OCI-LY7 (cell line): ENCODE measurements at regions not wholly inside any gene's neighbourhood (a gene's known extent, or its start where the extent isn't known, plus 50 kb on each side); places are given as distances from the start of the nearest gene placed in this dataset.

Source experiments
- BruUV-seq: library from RNA; stranded (reverse); fragments of 400-500 nt; replicated peaks from 2 replicates; lab custom pipeline; 2021; lab: Mats Ljungman, UMichigan
- CTCF ChIA-PET: fragments of 300-600 bp; sonication (Branson Sonifier 250); formaldehyde crosslinking; loops from one replicate; lab custom pipeline; 2022; ENCODE audit warnings: antibody characterized with exemption; ENCODE audit not compliant: unreplicated experiment; lab: Charles Lee
- POLR2A ChIA-PET: fragments of 300-600 bp; sonication (Branson Sonifier 250); formaldehyde crosslinking; loops from one replicate; lab custom pipeline; 2022; ENCODE audit warnings: antibody characterized with exemption; lab: Charles Lee
- DNase-seq: peaks from one replicate; pipeline ENCODE4 v3.0.0-alpha.2; 2015; ENCODE audit warnings: low spot score
- H2AFZ ChIP-seq: fragments of 200-600 bp; sonication (generic), shearing (Covaris generic); 2 replicates; pipeline ENCODE4 v1.6.1; 2014; ENCODE audit warnings: mild to moderate bottlenecking, antibody characterized with exemption, low read length, moderate library complexity
- H3K27ac ChIP-seq: fragments of 200-600 bp; sonication (generic); 2 replicates; pipeline ENCODE4 v1.5.1; 2014; ENCODE audit warnings: mixed run types, low read depth, mild to moderate bottlenecking, moderate library complexity, low read length, inconsistent platforms; ENCODE audit not compliant: poor library complexity, severe bottlenecking
- H3K36me3 ChIP-seq: fragments of 200-600 bp; sonication (generic); 2 replicates; pipeline ENCODE4 v1.6.1; 2014; ENCODE audit warnings: mild to moderate bottlenecking, antibody characterized with exemption, low read length, moderate library complexity, mixed read lengths; ENCODE audit not compliant: insufficient read depth
- H3K4me1 ChIP-seq: fragments of 200-600 bp; sonication (generic); 2 replicates; pipeline ENCODE4 v1.5.1; 2014; ENCODE audit warnings: mild to moderate bottlenecking, low read length; ENCODE audit not compliant: insufficient read depth, poor library complexity, severe bottlenecking
- H3K4me2 ChIP-seq: fragments of 200-600 bp; sonication (generic); 2 replicates; pipeline ENCODE4 v1.6.1; 2014; ENCODE audit warnings: mild to moderate bottlenecking, low read length
- H3K4me3 ChIP-seq: fragments of 200-600 bp; sonication (generic); 2 replicates; pipeline ENCODE4 v1.5.1; 2014; ENCODE audit warnings: mild to moderate bottlenecking, low read depth, low read length; ENCODE audit not compliant: poor library complexity, severe bottlenecking
- H3K79me2 ChIP-seq: fragments of 200-600 bp; sonication (generic); 2 replicates; pipeline ENCODE4 v1.6.1; 2016; ENCODE audit warnings: low read depth, mild to moderate bottlenecking, low read length, moderate library complexity, mixed read lengths; ENCODE audit not compliant: insufficient read depth
- H3K9me2 ChIP-seq: fragments of 200-600 bp; sonication (generic); 2 replicates; pipeline ENCODE4 v1.6.1; 2016; ENCODE audit warnings: mild to moderate bottlenecking, low read length, mixed read lengths; ENCODE audit not compliant: insufficient read depth
- H3K9me3 ChIP-seq: fragments of 200-600 bp; sonication (generic); 2 replicates; pipeline ENCODE4 v1.6.1; 2014; ENCODE audit warnings: mild to moderate bottlenecking, mixed run types, low read length, mixed read lengths
- H4K20me1 ChIP-seq: fragments of 200-600 bp; sonication (generic); 2 replicates; pipeline ENCODE4 v1.6.1; 2014; ENCODE audit warnings: mild to moderate bottlenecking, antibody characterized with exemption, low read length, moderate library complexity, mixed read lengths; ENCODE audit not compliant: insufficient read depth
- EZH2phosphoT487 ChIP-seq: fragments of 200-600 bp; sonication (generic); IDR thresholded peaks from 2 replicates; pipeline ENCODE4 v1.6.1; 2018; ENCODE audit warnings: low read depth, borderline replicate concordance, mild to moderate bottlenecking, mixed run types, antibody characterized with exemption, low read length, moderate library complexity, mixed read lengths
- intact Hi-C: fragments of 100-400 bp; cut with micrococcal nuclease; formaldehyde crosslinking; loops from one replicate; pipeline ENCODE4 v1.10.0; 2022; ENCODE audit not compliant: unreplicated experiment
- TF ChIP-seq, protein P1 (sequence below): fragments of 200-600 bp; sonication (generic); conservative IDR thresholded peaks from 2 replicates; pipeline ENCODE4 v1.5.1; 2014; ENCODE audit warnings: mild to moderate bottlenecking, antibody characterized with exemption, low read length, moderate library complexity, mixed read lengths

DNA sequence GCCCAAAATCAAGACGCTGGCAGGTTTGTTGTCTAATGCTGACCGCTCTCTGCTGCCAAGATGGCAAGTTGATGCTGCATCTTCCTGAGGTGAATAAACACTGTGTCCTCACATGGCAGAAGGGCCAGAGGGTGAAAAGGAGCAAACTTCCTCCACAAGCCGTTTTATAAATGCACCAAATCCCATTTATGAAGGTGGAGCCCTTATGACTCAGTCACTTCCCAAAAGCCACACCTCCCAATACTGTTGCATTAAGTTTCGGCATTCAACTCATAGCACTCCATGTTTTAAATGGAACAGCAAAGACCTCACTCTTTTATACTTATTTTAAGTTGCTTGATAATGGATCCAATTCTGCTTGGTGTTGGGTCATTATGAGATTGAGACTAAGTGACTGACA lies 316.6 kb downstream of the RFPL4B start:
- Histone ChIP-seq H3K4me1 (no peaks in the 10 kb centered on the region), H3K4me3 (no peak overlapping the region), H3K79me2 (no peaks in the 10 kb centered on the region), H3K4me2 (no peak overlapping the region), H3K27ac (no peak overlapping the region), H3K36me3 (no peaks in the 10 kb centered on the region), H3K9me2 (no peaks in the 10 kb centered on the region), H2AFZ (no peak overlapping the region), H4K20me1 (no peaks in the 10 kb centered on the region), H3K9me3 (no peaks in the 10 kb centered on the region)
- POLR2A ChIA-PET: no interaction called here
- CTCF ChIA-PET: no interaction called here
- intact Hi-C loops: no loop called here
- TF ChIP-seq, protein P1, sequence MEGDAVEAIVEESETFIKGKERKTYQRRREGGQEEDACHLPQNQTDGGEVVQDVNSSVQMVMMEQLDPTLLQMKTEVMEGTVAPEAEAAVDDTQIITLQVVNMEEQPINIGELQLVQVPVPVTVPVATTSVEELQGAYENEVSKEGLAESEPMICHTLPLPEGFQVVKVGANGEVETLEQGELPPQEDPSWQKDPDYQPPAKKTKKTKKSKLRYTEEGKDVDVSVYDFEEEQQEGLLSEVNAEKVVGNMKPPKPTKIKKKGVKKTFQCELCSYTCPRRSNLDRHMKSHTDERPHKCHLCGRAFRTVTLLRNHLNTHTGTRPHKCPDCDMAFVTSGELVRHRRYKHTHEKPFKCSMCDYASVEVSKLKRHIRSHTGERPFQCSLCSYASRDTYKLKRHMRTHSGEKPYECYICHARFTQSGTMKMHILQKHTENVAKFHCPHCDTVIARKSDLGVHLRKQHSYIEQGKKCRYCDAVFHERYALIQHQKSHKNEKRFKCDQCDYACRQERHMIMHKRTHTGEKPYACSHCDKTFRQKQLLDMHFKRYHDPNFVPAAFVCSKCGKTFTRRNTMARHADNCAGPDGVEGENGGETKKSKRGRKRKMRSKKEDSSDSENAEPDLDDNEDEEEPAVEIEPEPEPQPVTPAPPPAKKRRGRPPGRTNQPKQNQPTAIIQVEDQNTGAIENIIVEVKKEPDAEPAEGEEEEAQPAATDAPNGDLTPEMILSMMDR: no peak
- no TSS peak for BruUV-seq
- no peak for DNase-seq

GRCh38 chr6:112665114-112665513 lies 318.0 kb downstream of the RFPL4B start:
- H4K20me1 ChIP-seq: no peaks in the 10 kb centered on the region
- CTCF ChIA-PET: no interaction called here

GRCh38 chr6:112665815-112666214 lies 318.7 kb downstream of the RFPL4B start:
- H3K79me2 ChIP-seq: no peaks in the 10 kb centered on the region
- POLR2A ChIA-PET: interaction anchor here (0.6 to 1.0 kb wide), 2 partner anchors 10 to 1112 kb away, joined by 3 read pairs; no protein-coding TSS in a partner anchor
- H3K36me3 ChIP-seq: no peaks in the 10 kb centered on the region
- no peak for DNase-seq
- no peaks in the 10 kb centered on the region for H4K20me1 ChIP-seq
- CTCF ChIA-PET: no interaction called here
- intact Hi-C loops: no loop called here
- TF ChIP-seq, protein P1: no peak
- TF ChIP-seq EZH2phosphoT487: no peak
- H3K4me1 ChIP-seq: no peaks in the 10 kb centered on the region
- H3K9me3 ChIP-seq: no peaks in the 10 kb centered on the region
- H2AFZ ChIP-seq: no peak overlapping the region
- no peak overlapping the region for H3K4me3 ChIP-seq
- BruUV-seq: no TSS peak
- H3K4me2 ChIP-seq: no peak overlapping the region
- no peak overlapping the region for H3K27ac ChIP-seq
- H3K9me2 ChIP-seq: no peaks in the 10 kb centered on the region

More at GRCh38 chr6:112665114-112665513, 318.0 kb downstream of the RFPL4B start:
- no peaks in the 10 kb centered on the region for H3K36me3 ChIP-seq
- no peak overlapping the region for H3K4me3 ChIP-seq
- TF ChIP-seq, protein P1: no peak
- no peak for TF ChIP-seq EZH2phosphoT487
- no peaks in the 10 kb centered on the region for H3K4me1 ChIP-seq
- H3K27ac ChIP-seq: no peak overlapping the region
- no peaks in the 10 kb centered on the region for H3K9me3 ChIP-seq
- H2AFZ ChIP-seq: no peak overlapping the region
- no peak for DNase-seq
- no peaks in the 10 kb centered on the region for H3K79me2 ChIP-seq
- intact Hi-C loops: no loop called here
- H3K9me2 ChIP-seq: no peaks in the 10 kb centered on the region
- BruUV-seq: no TSS peak
- POLR2A ChIA-PET: interaction anchor here (1.0 kb wide), 1 partner anchor 10 kb away, joined by 3 read pairs; no protein-coding TSS in a partner anchor
- no peak overlapping the region for H3K4me2 ChIP-seq
